ENCODE measurements at regions not wholly inside any gene's neighbourhood (a gene's known extent, or its start where the extent isn't known, plus 50 kb on each side); places are given as distances from the start of the nearest gene placed in this dataset.
"Not testable (repeated sequence)": the region's sequence is repeated elsewhere in the genome, so short reads cannot be mapped to it uniquely, and the experiment has no call there.

DNA sequence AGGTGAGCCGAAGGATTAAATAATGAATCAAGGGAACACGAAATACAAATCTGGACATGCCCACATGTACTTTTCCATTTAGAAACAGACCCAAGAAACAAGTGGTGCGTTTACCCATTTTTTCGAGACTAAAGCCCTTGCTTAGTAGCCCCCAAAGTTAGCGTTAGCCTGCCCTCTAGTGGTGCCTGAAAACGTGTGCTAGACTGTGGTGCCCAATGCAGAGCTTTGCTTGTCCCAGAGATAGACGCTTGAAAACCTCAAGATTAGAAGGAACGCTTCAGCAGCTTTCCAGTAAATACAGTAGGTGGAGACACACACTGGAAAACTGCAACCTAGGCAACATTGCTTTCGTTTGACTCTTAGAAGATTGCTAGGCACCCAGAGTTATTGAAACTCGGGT lies 197.0 kb downstream of the TP53TG3F start:
- TF ChIP-seq CTCF, POLR2A (IDR thresholded peaks at IDR 0.05): not testable (repeated sequence)
